A673 (cell line): ENCODE measurements at regions not wholly inside any gene's neighbourhood (a gene's known extent, or its start where the extent isn't known, plus 50 kb on each side); places are given as distances from the start of the nearest gene placed in this dataset.

Experiments
- EZH2 ChIP-seq: fragments of 200-600 bp; sonication (generic); IDR thresholded peaks from 2 replicates; pipeline ENCODE4 v1.6.1; 2017; ENCODE audit warnings: borderline replicate concordance, low read depth, mild to moderate bottlenecking, mixed read lengths, antibody characterized with exemption, low read length; ENCODE audit not compliant: poor library complexity, severe bottlenecking
- TF ChIP-seq, protein P1 (sequence below): fragments of 300-800, 200-600 bp; sonication (generic); conservative IDR thresholded peaks from 2 replicates; pipeline ENCODE4 v1.5.1; 2017; ENCODE audit warnings: low read depth, mild to moderate bottlenecking, antibody characterized with exemption, low read length, moderate library complexity, mixed read lengths

DNA sequence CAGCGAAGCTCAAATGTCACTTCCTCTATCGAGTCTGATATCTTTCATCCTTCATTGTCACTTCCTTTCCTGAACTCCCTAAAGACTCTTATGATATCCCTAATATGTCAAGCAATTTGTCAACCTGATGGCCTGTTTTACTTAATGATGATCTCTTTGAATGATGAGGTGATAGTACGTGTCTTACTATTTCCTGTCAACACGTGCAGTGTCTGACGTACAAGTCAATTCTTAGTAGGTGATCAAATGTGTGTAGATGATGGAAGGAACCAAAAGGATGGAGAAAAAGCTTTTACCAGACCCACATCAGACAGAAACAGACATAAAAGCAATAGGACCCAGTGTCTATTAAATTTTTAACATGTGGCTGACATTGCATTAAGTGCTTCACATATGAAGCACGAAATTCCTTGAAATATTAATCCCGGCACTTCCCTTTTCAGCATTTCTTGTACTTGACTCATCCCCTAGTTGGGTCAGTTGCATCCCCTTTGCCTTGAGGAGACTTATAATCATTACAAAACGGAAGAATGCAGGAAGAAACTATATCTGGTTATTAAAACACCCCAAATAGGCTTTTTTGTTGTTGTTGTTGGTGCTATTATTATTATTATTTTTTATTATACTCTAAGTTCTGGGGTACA, 108.6 kb upstream of the NYAP2 start:
- TF ChIP-seq, protein P1, sequence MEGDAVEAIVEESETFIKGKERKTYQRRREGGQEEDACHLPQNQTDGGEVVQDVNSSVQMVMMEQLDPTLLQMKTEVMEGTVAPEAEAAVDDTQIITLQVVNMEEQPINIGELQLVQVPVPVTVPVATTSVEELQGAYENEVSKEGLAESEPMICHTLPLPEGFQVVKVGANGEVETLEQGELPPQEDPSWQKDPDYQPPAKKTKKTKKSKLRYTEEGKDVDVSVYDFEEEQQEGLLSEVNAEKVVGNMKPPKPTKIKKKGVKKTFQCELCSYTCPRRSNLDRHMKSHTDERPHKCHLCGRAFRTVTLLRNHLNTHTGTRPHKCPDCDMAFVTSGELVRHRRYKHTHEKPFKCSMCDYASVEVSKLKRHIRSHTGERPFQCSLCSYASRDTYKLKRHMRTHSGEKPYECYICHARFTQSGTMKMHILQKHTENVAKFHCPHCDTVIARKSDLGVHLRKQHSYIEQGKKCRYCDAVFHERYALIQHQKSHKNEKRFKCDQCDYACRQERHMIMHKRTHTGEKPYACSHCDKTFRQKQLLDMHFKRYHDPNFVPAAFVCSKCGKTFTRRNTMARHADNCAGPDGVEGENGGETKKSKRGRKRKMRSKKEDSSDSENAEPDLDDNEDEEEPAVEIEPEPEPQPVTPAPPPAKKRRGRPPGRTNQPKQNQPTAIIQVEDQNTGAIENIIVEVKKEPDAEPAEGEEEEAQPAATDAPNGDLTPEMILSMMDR: no peak
- no peak for TF ChIP-seq EZH2
